ENCODE measurements at regions not wholly inside any gene's neighbourhood (a gene's known extent, or its start where the extent isn't known, plus 50 kb on each side); places are given as distances from the start of the nearest gene placed in this dataset.
"Not testable (repeated sequence)": the region's sequence is repeated elsewhere in the genome, so short reads cannot be mapped to it uniquely, and the experiment has no call there.

DNA sequence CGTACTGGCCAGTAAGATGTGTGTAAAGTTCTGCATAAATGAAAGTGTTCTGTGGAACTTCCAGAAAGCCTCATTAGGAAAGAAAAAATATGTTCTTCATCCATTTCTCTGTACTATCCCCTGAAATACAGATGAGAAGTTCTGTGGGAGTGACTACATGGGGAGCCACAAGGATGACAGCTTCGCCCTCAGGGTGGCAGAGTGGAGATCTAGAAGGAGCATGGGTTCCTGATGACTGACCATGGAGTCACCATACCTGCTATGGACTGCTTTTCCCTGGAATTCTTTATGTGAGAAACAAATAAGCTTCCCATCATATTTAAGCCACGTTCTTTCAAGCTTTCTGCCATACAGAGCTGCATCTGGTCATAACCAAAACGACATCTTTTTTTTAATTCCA lies 113.9 kb upstream of the RGS1 start:
- Mint-ChIP-seq H3K27me3 (peaks cover 22 to 35% of the 10 kb centered on the region in 2 donors), H3K4me1 (peaks cover 0 to 4% of the 10 kb centered on the region in 2 donors), H3K27ac (no peak overlapping the region), H3K9me3 (no peaks in the 10 kb centered on the region), H3K4me3 (no peak overlapping the region), H3K36me3 (no peaks in the 10 kb centered on the region)
- ATAC-seq (replicated peaks) (no peak), DNase-seq (no peak)

DNA sequence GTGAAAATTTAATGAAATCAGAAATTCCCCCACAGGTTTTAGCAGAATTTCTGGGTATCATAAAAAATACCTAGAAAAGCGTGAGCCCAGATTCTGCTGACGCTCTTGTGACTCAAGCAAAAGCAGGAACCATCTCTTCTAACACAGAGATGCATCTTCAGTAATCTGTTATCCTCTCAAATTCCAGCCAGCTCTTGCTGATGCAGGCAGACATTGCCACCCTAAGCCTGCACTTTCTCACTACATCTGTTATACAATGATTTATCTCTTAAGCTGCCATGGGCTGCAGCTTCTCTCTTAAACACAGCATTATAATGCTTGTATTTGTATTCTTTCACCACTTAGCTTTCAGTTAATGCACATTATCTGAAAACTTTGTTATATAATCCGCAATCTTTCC lies 113.0 kb upstream of the RGS1 start:
- peaks cover 0 to 4% of the 10 kb centered on the region in 2 donors for H3K4me1 Mint-ChIP-seq
- H3K4me3 Mint-ChIP-seq: no peak overlapping the region
- H3K36me3 Mint-ChIP-seq: no peaks in the 10 kb centered on the region
- no peak for ATAC-seq (replicated peaks)
- H3K27ac Mint-ChIP-seq: no peak overlapping the region
- peaks cover 22 to 34% of the 10 kb centered on the region in 2 donors for H3K27me3 Mint-ChIP-seq
- H3K9me3 Mint-ChIP-seq: no peaks in the 10 kb centered on the region
- no peak for DNase-seq

DNA sequence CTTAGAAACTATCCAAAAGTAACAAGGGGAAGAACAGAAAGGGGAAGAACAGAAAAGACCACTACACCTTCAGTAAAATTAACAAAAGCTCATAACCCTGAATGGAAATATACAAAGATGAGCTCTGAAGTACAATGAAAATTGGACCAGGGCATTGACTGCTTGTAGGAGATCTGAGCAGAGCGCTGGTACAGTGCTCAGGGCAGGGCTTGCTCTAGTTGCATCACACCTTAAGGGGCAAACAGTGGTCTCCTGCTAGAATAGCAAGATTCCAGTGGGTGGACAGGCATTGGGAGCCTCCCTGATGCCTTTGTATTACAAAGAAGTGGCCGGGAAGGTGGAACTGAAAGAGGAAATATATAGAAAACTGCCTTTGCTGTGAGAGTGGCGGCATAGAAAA lies 111.9 kb upstream of the RGS1 start:
- Mint-ChIP-seq H3K9me3 (no peaks in the 10 kb centered on the region), H3K4me3 (no peak overlapping the region), H3K4me1 (peaks cover 0 to 4% of the 10 kb centered on the region in 2 donors), H3K36me3 (no peaks in the 10 kb centered on the region), H3K27me3 (peaks cover 27 to 29% of the 10 kb centered on the region in 2 donors), H3K27ac (no peak overlapping the region)
- DNase-seq: no peak
- no peak for ATAC-seq (replicated peaks)

DNA sequence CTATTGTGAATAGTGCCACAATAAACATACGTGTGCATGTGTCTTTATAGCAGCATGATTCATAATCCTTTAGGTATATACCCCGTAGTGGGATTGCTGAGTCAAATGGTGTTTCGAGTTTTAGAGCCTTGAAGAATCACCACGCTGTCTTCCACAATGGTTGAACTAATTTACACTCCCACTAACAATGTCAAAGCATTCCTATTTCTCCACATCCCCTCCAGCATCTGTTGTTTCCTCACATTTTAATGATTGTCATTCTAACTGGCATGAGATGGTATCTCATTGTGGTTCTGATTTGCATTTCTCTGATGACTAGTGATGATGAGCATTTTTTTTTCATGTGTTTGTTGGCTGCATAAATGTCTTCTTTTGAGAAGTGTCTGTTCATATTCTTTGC lies 110.4 kb upstream of the RGS1 start:
- DNase-seq; H3K9me3 Mint-ChIP-seq; H3K27ac Mint-ChIP-seq; ATAC-seq (replicated peaks); H3K4me1 Mint-ChIP-seq; H3K4me3 Mint-ChIP-seq; H3K36me3 Mint-ChIP-seq: not testable (repeated sequence)
- peaks cover 40 to 42% of the 10 kb centered on the region in 2 donors for H3K27me3 Mint-ChIP-seq

DNA sequence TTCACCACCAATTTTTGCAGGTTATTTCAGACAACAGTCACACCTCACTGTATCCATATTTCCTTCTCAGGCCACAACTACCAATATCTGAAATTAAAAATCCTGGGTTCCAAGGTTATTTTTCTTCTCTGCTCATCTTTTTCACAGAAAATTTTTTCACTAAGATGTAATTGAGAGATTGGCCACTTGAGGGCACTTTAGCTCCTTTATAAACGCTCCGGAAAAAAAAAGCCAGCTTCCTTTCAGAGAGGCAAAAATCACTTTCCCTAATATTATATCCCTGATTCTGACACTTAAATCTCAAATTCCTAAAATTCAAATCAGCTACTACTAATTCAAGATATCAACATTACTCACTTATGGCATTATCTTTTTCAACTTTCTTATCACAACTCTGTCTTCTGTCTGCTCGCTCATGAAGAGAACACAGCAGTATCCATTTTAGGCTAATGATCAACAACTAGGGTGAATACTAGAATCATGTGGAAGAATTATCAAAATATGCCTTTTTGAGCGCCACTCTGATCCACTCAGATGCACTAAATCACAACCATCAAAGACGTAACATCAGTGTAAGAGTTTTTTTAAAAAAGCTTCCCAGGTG lies 101.4 kb upstream of the RGS1 start:
- Mint-ChIP-seq H3K27ac (no peak overlapping the region), H3K4me3 (no peak overlapping the region), H3K27me3 (peaks cover 22 to 28% of the 10 kb centered on the region in 2 donors), H3K36me3 (no peaks in the 10 kb centered on the region), H3K4me1 (peaks cover 1 to 6% of the 10 kb centered on the region in 2 donors), H3K9me3 (no peaks in the 10 kb centered on the region)
- no peak for ATAC-seq (replicated peaks)
- no peak for DNase-seq

DNA sequence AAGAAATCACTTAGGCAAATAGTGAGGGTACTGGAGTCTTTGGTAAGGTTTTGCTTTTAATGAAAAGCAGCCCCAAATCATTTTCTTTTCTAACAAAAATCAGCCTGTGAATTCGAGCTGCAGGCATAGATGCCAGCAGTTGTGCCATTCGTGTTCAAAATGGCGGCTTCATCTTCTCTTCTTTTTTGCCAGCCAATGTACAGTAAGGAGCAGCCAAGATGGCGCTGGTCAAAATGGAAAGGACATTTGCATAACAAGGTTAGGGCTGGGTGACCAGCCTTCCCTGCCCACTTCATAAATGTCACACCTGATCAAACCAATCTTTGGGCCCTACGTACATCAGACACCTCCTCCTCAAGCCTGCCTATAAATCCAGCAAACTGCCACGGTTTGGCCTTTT lies 100.2 kb upstream of the RGS1 start:
- ATAC-seq (replicated peaks): no peak
- H3K27ac Mint-ChIP-seq: no peak overlapping the region

DNA sequence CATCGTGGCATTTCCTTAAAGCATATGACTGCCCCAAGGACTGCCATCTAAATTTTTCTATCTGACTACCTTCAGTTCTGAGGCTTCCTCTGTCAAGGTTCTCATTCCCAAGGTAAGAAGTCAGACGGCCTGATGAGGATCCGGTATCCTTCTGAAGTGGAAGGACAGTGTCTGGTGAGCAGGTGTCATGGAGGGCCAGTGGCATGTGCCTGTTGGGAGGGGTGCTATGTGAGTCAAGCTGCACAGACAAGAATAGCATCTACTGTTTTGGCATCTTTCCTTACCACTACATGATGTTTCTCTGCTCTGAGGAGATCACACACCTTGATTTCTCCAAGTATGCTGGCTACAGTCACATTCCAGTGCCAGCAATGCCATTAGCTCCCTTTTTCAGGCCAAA lies 99.6 kb upstream of the RGS1 start:
- H3K36me3 Mint-ChIP-seq: no peaks in the 10 kb centered on the region
- peaks cover 0 to 1% of the 10 kb centered on the region in 2 donors for H3K9me3 Mint-ChIP-seq
- ATAC-seq (replicated peaks) (no peak), DNase-seq (no peak)
- H3K4me3 Mint-ChIP-seq: no peak overlapping the region
- peaks cover 5 to 14% of the 10 kb centered on the region in 2 donors for H3K4me1 Mint-ChIP-seq
- no peak overlapping the region for H3K27ac Mint-ChIP-seq
- peaks cover 16 to 21% of the 10 kb centered on the region in 2 donors for H3K27me3 Mint-ChIP-seq

More for the DNA sequence above, 100.2 kb upstream of the RGS1 start:
- Mint-ChIP-seq H3K4me3 (no peak overlapping the region), H3K27me3 (peaks cover 17 to 22% of the 10 kb centered on the region in 2 donors), H3K9me3 (peaks cover 0 to 1% of the 10 kb centered on the region in 2 donors), H3K36me3 (no peaks in the 10 kb centered on the region), H3K4me1 (peaks cover 3 to 12% of the 10 kb centered on the region in 2 donors)
- DNase-seq: no peak

DNA sequence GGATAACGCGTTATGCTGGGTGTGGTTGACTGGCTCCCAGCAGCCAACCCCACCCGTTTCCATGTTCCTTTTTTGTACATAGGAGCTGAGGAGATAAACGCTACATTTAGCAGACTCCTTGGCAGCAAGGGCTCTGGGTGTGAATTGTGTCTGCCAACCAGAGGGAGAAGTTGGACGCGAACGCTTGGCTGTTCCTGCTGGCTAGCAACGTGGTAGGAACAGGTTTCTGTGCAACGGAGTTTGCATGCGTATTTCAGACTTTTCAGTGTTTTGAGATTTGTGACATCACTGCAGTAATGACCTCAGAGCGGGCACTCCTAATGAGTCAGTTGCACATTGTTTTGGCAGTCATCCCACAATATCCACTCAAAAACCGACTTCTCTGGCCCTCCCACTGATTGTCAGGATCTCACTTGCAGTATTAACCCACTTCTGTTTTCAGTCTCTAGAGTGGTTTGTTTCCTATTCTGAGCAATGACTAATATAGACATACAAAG lies 98.7 kb upstream of the RGS1 start:
- Mint-ChIP-seq H3K27me3 (peaks cover 16 to 21% of the 10 kb centered on the region in 2 donors), H3K27ac (no peak overlapping the region), H3K4me3 (no peak overlapping the region), H3K4me1 (peaks cover 5 to 14% of the 10 kb centered on the region in 2 donors), H3K9me3 (peaks cover 0 to 1% of the 10 kb centered on the region in 2 donors), H3K36me3 (no peaks in the 10 kb centered on the region)
- DNase-seq: peak; percentile 20
- peak; percentile 81 to 90 for ATAC-seq (replicated peaks)

DNA sequence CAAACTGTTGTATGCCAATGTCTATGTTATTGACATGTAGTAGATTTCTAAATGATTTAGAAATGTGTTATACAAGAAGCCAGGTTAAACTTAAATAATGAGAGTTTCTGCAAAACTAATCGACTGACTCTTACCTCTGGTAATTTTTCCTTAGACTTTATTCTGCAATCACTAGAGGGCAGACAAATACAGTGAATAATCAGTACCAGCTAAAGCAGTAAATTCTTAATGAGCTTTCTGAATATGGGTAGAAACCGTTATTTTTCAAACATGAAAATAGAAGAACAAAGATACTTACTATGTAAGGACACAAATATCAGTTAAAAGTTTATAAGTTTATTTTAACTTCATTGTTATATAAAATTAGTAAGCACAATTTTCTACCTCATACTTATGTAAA lies 97.9 kb upstream of the RGS1 start:
- no peaks in the 10 kb centered on the region for H3K36me3 Mint-ChIP-seq
- H3K27ac Mint-ChIP-seq: no peak overlapping the region
- H3K4me3 Mint-ChIP-seq: no peak overlapping the region
- peaks cover 16 to 21% of the 10 kb centered on the region in 2 donors for H3K27me3 Mint-ChIP-seq
- peak; percentile 71 for ATAC-seq (replicated peaks)
- no peak for DNase-seq
- H3K9me3 Mint-ChIP-seq: peaks cover 0 to 1% of the 10 kb centered on the region in 2 donors
- H3K4me1 Mint-ChIP-seq: peaks cover 5 to 14% of the 10 kb centered on the region in 2 donors

DNA sequence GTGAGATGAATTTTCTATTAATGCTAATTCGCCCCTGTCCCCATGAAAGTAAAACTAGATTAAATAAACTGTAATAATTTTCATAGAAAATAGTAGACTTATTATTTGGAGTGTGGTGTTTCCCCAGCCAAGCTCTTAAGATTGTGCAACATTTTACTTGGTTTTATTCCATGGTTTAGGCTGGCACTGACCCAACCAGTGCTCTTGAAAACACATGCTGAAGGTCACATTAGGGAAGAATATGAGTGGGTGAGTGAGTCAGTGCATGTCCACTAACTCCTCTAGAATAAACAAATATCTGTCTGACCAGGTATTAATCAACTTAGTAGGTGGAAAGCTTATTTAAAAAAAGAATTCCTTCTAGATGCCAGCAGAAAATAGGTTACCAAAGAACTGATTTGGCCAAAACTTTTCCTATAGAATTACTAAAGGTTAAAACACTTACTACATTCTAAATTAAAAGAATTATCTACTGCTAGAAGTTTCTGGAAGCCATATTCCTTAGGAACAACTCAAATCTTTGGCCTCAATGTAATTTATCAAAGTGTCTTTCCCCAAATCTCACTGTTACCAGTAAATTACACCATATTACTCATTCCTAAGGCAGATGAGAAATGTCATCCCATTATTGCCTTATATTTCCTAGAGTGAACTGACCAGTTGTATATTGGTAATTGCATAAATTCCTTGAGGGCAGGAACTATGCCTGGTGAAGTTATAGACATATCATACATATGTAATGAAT lies 89.7 kb upstream of the RGS1 start:
- H3K36me3 Mint-ChIP-seq: no peaks in the 10 kb centered on the region
- no peak for DNase-seq
- peaks cover 4 to 5% of the 10 kb centered on the region in 2 donors for H3K27me3 Mint-ChIP-seq
- no peak overlapping the region for H3K27ac Mint-ChIP-seq
- H3K9me3 Mint-ChIP-seq: peaks cover 0 to 1% of the 10 kb centered on the region in 2 donors
- no peak for ATAC-seq (replicated peaks)
- H3K4me1 Mint-ChIP-seq: peaks cover 0 to 2% of the 10 kb centered on the region in 2 donors
- H3K4me3 Mint-ChIP-seq: no peak overlapping the region

DNA sequence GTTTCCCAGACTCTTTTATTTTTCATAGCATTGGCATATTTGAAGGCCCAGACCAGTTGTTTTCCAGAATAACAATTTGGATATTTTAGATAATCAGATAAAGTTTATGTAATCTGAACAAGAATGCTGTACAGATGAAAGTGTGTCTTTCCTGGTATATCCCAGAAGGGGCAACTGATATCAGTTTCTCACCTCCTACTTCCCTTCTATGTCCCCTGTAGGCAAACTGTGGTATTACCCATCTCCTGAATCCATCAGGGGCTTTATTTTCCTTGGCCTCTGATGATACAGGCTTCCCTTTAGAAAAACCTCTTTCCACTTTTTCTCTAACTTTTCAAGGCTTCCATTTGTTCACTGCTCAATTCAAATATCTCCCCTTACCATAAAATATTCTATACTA lies 87.5 kb upstream of the RGS1 start:
- no peak for DNase-seq
- Mint-ChIP-seq H3K36me3 (no peaks in the 10 kb centered on the region), H3K27ac (no peak overlapping the region), H3K4me1 (peaks cover 0 to 2% of the 10 kb centered on the region in 2 donors), H3K4me3 (no peak overlapping the region), H3K9me3 (peaks cover 0 to 1% of the 10 kb centered on the region in 2 donors), H3K27me3 (peaks cover 7% of the 10 kb centered on the region in 2 donors)
- no peak for ATAC-seq (replicated peaks)

DNA sequence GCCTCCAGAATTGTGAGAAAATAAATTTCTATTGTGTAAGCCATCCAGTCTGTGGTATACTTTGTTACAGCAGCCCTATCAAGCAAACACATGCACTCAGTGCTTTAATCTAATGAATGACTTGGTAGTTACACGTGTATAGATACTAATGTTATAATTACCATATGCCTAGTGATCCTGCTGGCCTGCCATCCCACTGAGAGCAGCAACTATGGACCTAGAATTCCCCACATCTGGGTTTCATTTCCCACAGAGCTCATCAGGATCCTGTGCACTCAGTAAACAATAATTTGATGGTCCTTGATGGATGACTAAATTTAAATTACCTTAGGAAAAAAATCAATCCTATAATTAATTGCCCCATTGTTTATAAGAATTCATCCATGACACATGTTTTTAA lies 86.5 kb upstream of the RGS1 start:
- no peak overlapping the region for H3K4me3 Mint-ChIP-seq
- peaks cover 10 to 11% of the 10 kb centered on the region in 2 donors for H3K27me3 Mint-ChIP-seq
- peaks cover 0 to 1% of the 10 kb centered on the region in 2 donors for H3K9me3 Mint-ChIP-seq
- peaks cover 0 to 2% of the 10 kb centered on the region in 2 donors for H3K4me1 Mint-ChIP-seq
- no peak for DNase-seq
- H3K27ac Mint-ChIP-seq: no peak overlapping the region
- no peak for ATAC-seq (replicated peaks)
- H3K36me3 Mint-ChIP-seq: no peaks in the 10 kb centered on the region

DNA sequence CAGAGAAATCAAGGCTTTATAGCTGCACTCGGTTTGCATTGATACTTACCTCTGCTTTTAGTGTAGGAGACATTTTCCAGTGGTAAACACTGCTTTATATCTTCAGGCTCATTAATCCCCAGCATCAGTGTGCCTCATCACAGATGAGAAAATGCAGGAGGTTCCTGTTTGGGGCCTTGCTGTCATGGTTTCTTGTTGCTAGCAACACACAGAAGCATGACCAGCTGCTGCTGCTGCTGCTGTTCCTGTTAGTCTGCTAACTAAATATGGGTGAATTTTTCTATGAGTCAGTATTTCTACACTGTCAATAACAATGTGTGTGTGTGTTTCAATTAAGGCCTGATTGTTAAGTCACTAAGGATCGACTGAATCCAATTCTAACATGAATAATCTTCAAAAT lies 85.8 kb upstream of the RGS1 start:
- no peak overlapping the region for H3K4me3 Mint-ChIP-seq
- ATAC-seq (replicated peaks): peak; percentile 46 to 67

DNA sequence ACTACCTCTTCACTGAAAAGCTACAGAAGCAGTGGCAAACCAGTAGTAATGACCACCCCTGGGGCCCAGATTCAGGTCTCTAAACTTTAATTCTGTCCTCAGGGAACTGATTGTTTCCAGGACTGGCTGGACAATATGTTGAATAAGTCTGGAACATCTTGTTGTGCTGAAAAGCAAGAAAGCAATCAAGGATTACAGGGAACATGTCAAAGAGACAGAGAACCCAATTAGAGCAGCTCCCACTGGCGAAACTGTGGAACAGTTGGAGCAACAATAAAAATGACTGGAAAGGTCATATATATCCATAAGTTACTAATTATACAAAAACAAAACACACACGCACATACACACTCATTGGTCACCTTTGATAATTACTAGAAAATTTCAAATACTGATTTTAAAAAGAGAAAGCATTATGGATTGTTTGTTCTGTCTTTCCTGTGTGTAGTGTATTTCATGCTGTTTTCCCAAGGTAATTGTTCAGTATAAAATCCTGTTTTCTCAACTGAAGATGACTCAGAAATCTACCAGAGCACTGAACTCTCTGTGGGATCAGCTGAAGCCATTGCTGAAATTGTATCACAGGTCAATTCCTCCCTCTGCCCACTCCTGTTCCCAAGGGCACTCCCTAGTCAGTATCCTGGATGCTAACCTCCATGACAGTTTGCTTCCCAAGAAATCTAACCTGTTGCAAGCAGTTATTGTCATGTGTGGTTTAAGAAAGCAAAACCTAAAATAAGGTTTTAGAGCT lies 83.6 kb upstream of the RGS1 start:
- no peaks in the 10 kb centered on the region for H3K36me3 Mint-ChIP-seq
- H3K4me3 Mint-ChIP-seq: no peak overlapping the region
- peaks cover 9 to 16% of the 10 kb centered on the region in 2 donors for H3K27me3 Mint-ChIP-seq
- no peak for ATAC-seq (replicated peaks)
- H3K4me1 Mint-ChIP-seq: peaks cover 0 to 2% of the 10 kb centered on the region in 2 donors
- no peak for DNase-seq
- H3K9me3 Mint-ChIP-seq: peaks cover 0 to 1% of the 10 kb centered on the region in 2 donors
- no peak overlapping the region for H3K27ac Mint-ChIP-seq

More for the DNA sequence above, 85.8 kb upstream of the RGS1 start:
- Mint-ChIP-seq H3K36me3 (no peaks in the 10 kb centered on the region), H3K27me3 (peaks cover 13 to 17% of the 10 kb centered on the region in 2 donors), H3K4me1 (peaks cover 0 to 2% of the 10 kb centered on the region in 2 donors), H3K27ac (no peak overlapping the region), H3K9me3 (peaks cover 0 to 1% of the 10 kb centered on the region in 2 donors)
- no peak for DNase-seq
